K562 (cell line): ENCODE measurements at regions not wholly inside any gene's neighbourhood (a gene's known extent, or its start where the extent isn't known, plus 50 kb on each side); places are given as distances from the start of the nearest gene placed in this dataset.

ENCODE experiments used
- ATAC-seq: fragments of 200-7000 bp; cut with Tn5 transposase; 3 replicates; pipeline ENCODE4 v1.9.1; 2020; ENCODE audit warnings: moderate library complexity
- BruUV-seq: library from RNA; stranded (reverse); fragments of 400-500 nt; replicated peaks from 2 replicates; lab custom pipeline; 2021; lab: Mats Ljungman, UMichigan
- CTCF ChIA-PET: fragments of 300-600 bp; formaldehyde crosslinking; extraction: SDS; loops from one replicate; lab custom pipeline; 2021; ENCODE audit warnings: low intra/inter-chr PET ratio; lab: Yijun Ruan, JAX
- POLR2A ChIA-PET: fragments of 300-600, 350-650 bp; sonication (Branson Sonifier 250); formaldehyde crosslinking; extraction: SDS; loops from one replicate; lab custom pipeline; 2021; ENCODE audit warnings: antibody characterized with exemption, inconsistent platforms; lab: Yijun Ruan, JAX
- DNase-seq, 4 experiments: peaks; one replicate each; pipeline versions ENCODE4 v3.0.0 to v3.0.0-alpha.2; 2011 to 2018; ENCODE audit warnings: low spot score in 3 of 4, mixed read lengths in 3 of 4; ENCODE audit errors: extremely low read depth in 1 of 4
- FAIRE-seq: peaks from 2 replicates; lab custom pipeline; 2011; peaks lifted over from hg19 to GRCh38; lab: Jason Lieb, UNC
- H2AFZ ChIP-seq: 2 replicates; pipeline ENCODE4 v1.6.0; 2011; ENCODE audit warnings: low read depth, low read length, control low read depth, inconsistent platforms
- H3K27ac ChIP-seq: fragments of 200-600 bp; 3 replicates; pipeline ENCODE4 v1.8.0; 2011; ENCODE audit warnings: low read depth, mild to moderate bottlenecking, control low read depth, inconsistent platforms, low read length, moderate library complexity, mixed read lengths; ENCODE audit errors: extremely low read depth
- H3K27me3 ChIP-seq, 2 experiments: fragments of 300-600 bp in 1 of 2; 2 replicates in 1 of 2; 3 replicates in 1 of 2; pipeline versions ENCODE4 v1.6.0 to v1.8.0; 2011; ENCODE audit warnings: inconsistent platforms in 2 of 2, low read length in 2 of 2, mild to moderate bottlenecking in 1 of 2, mixed read lengths in 1 of 2, moderate library complexity in 1 of 2; ENCODE audit not compliant: control insufficient read depth in 2 of 2, insufficient read depth in 2 of 2
- H3K36me3 ChIP-seq: fragments of 300-600 bp; 3 replicates; pipeline ENCODE4 v1.8.0; 2011; ENCODE audit warnings: mild to moderate bottlenecking, low read length, inconsistent platforms; ENCODE audit not compliant: control insufficient read depth, insufficient read depth
- H3K4me1 ChIP-seq, 2 experiments: fragments of 200-600 bp in 1 of 2; replicated peaks in 1 of 2; 2 replicates in 1 of 2; 3 replicates in 1 of 2; pipeline versions ENCODE4 v1.5.1 to v1.8.0; 2011; ENCODE audit warnings: inconsistent platforms in 2 of 2, low read length in 2 of 2, mild to moderate bottlenecking in 1 of 2, mixed read lengths in 1 of 2, moderate library complexity in 1 of 2; ENCODE audit not compliant: control insufficient read depth in 2 of 2, insufficient read depth in 2 of 2
- H3K4me2 ChIP-seq: 2 replicates; pipeline ENCODE4 v1.6.1; 2011; ENCODE audit warnings: low read length, control low read depth, inconsistent platforms, mixed read lengths; ENCODE audit not compliant: insufficient read depth
- H3K4me3 ChIP-seq: fragments of 200-600 bp; sonication (generic), shearing (Covaris generic); 2 replicates; pipeline ENCODE4 v1.5.1; 2016; ENCODE audit warnings: control low read depth, inconsistent platforms
- H3K79me2 ChIP-seq: fragments of 200-600 bp; 3 replicates; pipeline ENCODE4 v1.8.0; 2011; ENCODE audit warnings: low read length, inconsistent platforms; ENCODE audit not compliant: control insufficient read depth, insufficient read depth
- H3K9ac ChIP-seq, 2 experiments: 2 replicates each; pipeline versions ENCODE4 v1.6.0 to v1.6.1; 2011; ENCODE audit warnings: low read depth in 2 of 2, low read length in 2 of 2, control low read depth in 1 of 2, inconsistent platforms in 1 of 2, mild to moderate bottlenecking in 1 of 2, mixed read lengths in 1 of 2; ENCODE audit not compliant: insufficient read depth in 1 of 2
- H3K9me1 ChIP-seq: one replicate; pipeline ENCODE4 v1.6.0; 2011; ENCODE audit warnings: inconsistent platforms, mild to moderate bottlenecking, low read length, moderate library complexity; ENCODE audit not compliant: control insufficient read depth, insufficient read depth
- H3K9me3 ChIP-seq: replicated peaks from 2 replicates; pipeline ENCODE4 v1.5.1; 2011; ENCODE audit warnings: low read depth, low read length, inconsistent platforms; ENCODE audit not compliant: control insufficient read depth, insufficient read depth
- H4K20me1 ChIP-seq: replicated peaks from 2 replicates; pipeline ENCODE4 v1.6.1; 2011; ENCODE audit warnings: low read length, inconsistent platforms, mixed read lengths; ENCODE audit not compliant: control insufficient read depth, insufficient read depth
- SLC30A9 ChIP-seq: fragments of 250-450 bp; sonication (Bioruptor Pico); IDR thresholded peaks from 2 replicates; pipeline ENCODE4 v1.8.0; 2022; ENCODE audit warnings: mild to moderate bottlenecking, moderate library complexity
- SNAPC5 ChIP-seq: fragments of 250-450 bp; sonication (Bioruptor Pico); IDR thresholded peaks from 2 replicates; pipeline ENCODE4 v1.8.0; 2021; ENCODE audit warnings: moderate library complexity, mild to moderate bottlenecking, inconsistent platforms
- TEAD2 ChIP-seq: fragments of 450-650 bp; IDR thresholded peaks from 2 replicates; pipeline ENCODE4 v1.6.1; 2016; ENCODE audit warnings: missing genetic modification characterization, control low read depth, missing compliant biosample characterization
- WGBS: fragments of 100-300 bp; shearing (Covaris generic); methylation state at CpG from one replicate; pipeline ENCODE4 v1.1.6; 2016; ENCODE audit warnings: low coverage, mixed read lengths; ENCODE audit not compliant: insufficient coverage; ENCODE audit errors: missing lambda C conversion rate; 5-methylcytosine and 5-hydroxymethylcytosine counted together
- in situ Hi-C: fragments of 300-500 bp; cut with MboI; formaldehyde crosslinking; loops from 4 replicates; pipeline ENCODE4 v1.15.0; 2018; ENCODE audit warnings: inconsistent platforms, mixed read lengths
- intact Hi-C: fragments of 100-400 bp; cut with micrococcal nuclease; formaldehyde crosslinking; loops from 2 replicates; pipeline ENCODE4 v1.14.2; 2022

- TF ChIP-seq TEAD2, result no peak
These were observed 1005.5 kb downstream of the VRK1 start (continued) for GRCh38 chr14:97802430-97803373.

DNA sequence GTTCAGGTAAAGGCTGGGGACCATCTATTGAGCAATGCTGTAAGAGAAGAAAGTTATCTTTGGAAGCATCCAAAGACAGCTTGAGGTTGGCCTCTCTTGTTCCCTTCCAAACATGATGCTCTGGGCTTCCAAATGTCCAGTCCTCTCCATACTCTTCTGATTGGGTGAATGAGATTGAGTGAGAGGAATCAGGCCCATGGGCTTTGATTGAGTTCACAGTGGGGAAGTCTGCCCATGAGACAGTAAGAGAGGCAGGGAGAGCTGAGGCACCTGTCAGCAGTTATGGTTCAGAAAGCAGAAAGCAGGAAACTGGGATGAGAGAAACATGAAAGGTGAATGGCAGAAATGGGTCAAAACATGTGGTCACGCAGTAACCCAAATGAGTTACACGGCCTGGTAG is 1006.9 kb downstream of the VRK1 start:
- H3K27me3 ChIP-seq, result no peaks in the 10 kb centered on the region
- CTCF ChIA-PET, result interaction anchor here (0.7 kb wide), 1 partner anchor 113 kb away, joined by 3 read pairs; no protein-coding TSS in a partner anchor
- in situ Hi-C loops (no loop called here), intact Hi-C loops (no loop called here)
- no peak for DNase-seq
- no peak for ATAC-seq
- no peak overlapping the region for H3K27ac ChIP-seq
- 0% methylated on average over 2 of the region's 2 CpGs for WGBS
- H4K20me1 ChIP-seq, result no peaks in the 10 kb centered on the region
- H3K9me3 ChIP-seq, result no peaks in the 10 kb centered on the region
- TF ChIP-seq SLC30A9 (no peak), SNAPC5 (CRISPR knock-in tag) (no peak)
- POLR2A ChIA-PET, result no interaction called here
- no peaks in the 10 kb centered on the region for H3K9me1 ChIP-seq
- no peaks in the 10 kb centered on the region for H3K36me3 ChIP-seq
- no peak overlapping the region for H3K9ac ChIP-seq
- no TSS peak for BruUV-seq
- no peaks in the 10 kb centered on the region for H3K4me1 ChIP-seq
- H3K4me2 ChIP-seq, result no peak overlapping the region
- FAIRE-seq, result no peak
- H3K79me2 ChIP-seq, result no peaks in the 10 kb centered on the region
- no peak overlapping the region for H3K4me3 ChIP-seq
- no peak overlapping the region for H2AFZ ChIP-seq
